NCI-H460 (cell line): ENCODE measurements at regions not wholly inside any gene's neighbourhood (a gene's known extent, or its start where the extent isn't known, plus 50 kb on each side); places are given as distances from the start of the nearest gene placed in this dataset.
"Not testable (repeated sequence)": the region's sequence is repeated elsewhere in the genome, so short reads cannot be mapped to it uniquely, and the experiment has no call there.

Experiments used
- DNase-seq: peaks from one replicate; pipeline ENCODE4 v3.0.0-alpha.2; 2016; ENCODE audit warnings: low read depth; ENCODE audit errors: extremely low read depth

- DNase-seq = no peak
Measured at GRCh38 chr14:56025191-56025590, 93.0 kb upstream of the PELI2 start.

- DNase-seq = no peak
Measured at GRCh38 chr14:56026506-56026905, 91.7 kb upstream of the PELI2 start.

GRCh38 chr14:56027421-56027820 lies 90.8 kb upstream of the PELI2 start:
- DNase-seq = no peak

- DNase-seq = no peak
Measured at GRCh38 chr14:56027916-56028712, 90.1 kb upstream of the PELI2 start.

- no peak for DNase-seq
Measured at GRCh38 chr14:56036353-56036752, 81.9 kb upstream of the PELI2 start.

GRCh38 chr14:56040121-56040520 lies 78.1 kb upstream of the PELI2 start:
- no peak for DNase-seq

GRCh38 chr14:56044196-56044595 lies 74.0 kb upstream of the PELI2 start:
- no peak for DNase-seq

- DNase-seq = no peak
Measured at GRCh38 chr14:56046546-56046945, 71.7 kb upstream of the PELI2 start.

GRCh38 chr14:56046996-56047395 lies 71.2 kb upstream of the PELI2 start:
- DNase-seq = no peak

- no peak for DNase-seq
Measured at GRCh38 chr14:56049536-56049935, 68.7 kb upstream of the PELI2 start.

- no peak for DNase-seq
Measured at GRCh38 chr14:56055511-56055910, 62.7 kb upstream of the PELI2 start.

GRCh38 chr14:56056031-56056430 lies 62.2 kb upstream of the PELI2 start:
- no peak for DNase-seq

- DNase-seq = no peak
Measured at GRCh38 chr14:56057071-56057741, 61.0 kb upstream of the PELI2 start.

- no peak for DNase-seq
Measured at GRCh38 chr14:56057767-56058166, 60.4 kb upstream of the PELI2 start.

GRCh38 chr14:56059054-56059453 lies 59.2 kb upstream of the PELI2 start:
- no peak for DNase-seq

GRCh38 chr14:56061051-56061450 lies 57.2 kb upstream of the PELI2 start:
- no peak for DNase-seq

- no peak for DNase-seq
Measured at GRCh38 chr14:56063131-56063530, 55.1 kb upstream of the PELI2 start.

GRCh38 chr14:56064513-56064912 lies 53.7 kb upstream of the PELI2 start:
- DNase-seq = no peak

- DNase-seq = not testable (repeated sequence)
Measured at GRCh38 chr14:56065199-56065598, 53.0 kb upstream of the PELI2 start.

- DNase-seq = peak; percentile 46
Measured at GRCh38 chr14:56065621-56066290, 52.5 kb upstream of the PELI2 start.
